ENCODE measurements at regions not wholly inside any gene's neighbourhood (a gene's known extent, or its start where the extent isn't known, plus 50 kb on each side); places are given as distances from the start of the nearest gene placed in this dataset.

GRCh38 chr6:27146706-27147505, 100.6 kb upstream of the PRSS16 start:
- Mint-ChIP-seq H3K27ac (no peak overlapping the region), H3K4me3 (no peak overlapping the region), H3K4me1 (peaks cover 15% of the 10 kb centered on the region), H3K36me3 (no peaks in the 10 kb centered on the region), H3K27me3 (ENCODE audit: low read depth) (no peaks in the 10 kb centered on the region), H3K9me3 (no peaks in the 10 kb centered on the region)
- TF ChIP-seq CTCF (IDR thresholded peaks at IDR 0.05; ENCODE audit: unreplicated experiment): no peak
- peak; percentile 43 to 79 for DNase-seq (ENCODE audit: low spot score in 2 of 2, unreplicated experiment in 2 of 2)

- Mint-ChIP-seq H3K4me3 (peak overlapping the region; percentile 13), H3K36me3 (no peaks in the 10 kb centered on the region), H3K27ac (peak overlapping the region; percentile 74), H3K4me1 (peaks cover 13% of the 10 kb centered on the region), H3K27me3 (ENCODE audit: low read depth) (no peaks in the 10 kb centered on the region), H3K9me3 (no peaks in the 10 kb centered on the region)
- no peak for DNase-seq (ENCODE audit: low spot score in 2 of 2, unreplicated experiment in 2 of 2)
- TF ChIP-seq CTCF (IDR thresholded peaks at IDR 0.05; ENCODE audit: unreplicated experiment): no peak
Measured at GRCh38 chr6:27148404-27148795, 99.1 kb upstream of the PRSS16 start.

- H3K27ac Mint-ChIP-seq: no peak overlapping the region
- no peaks in the 10 kb centered on the region for H3K27me3 Mint-ChIP-seq (ENCODE audit: low read depth)
- H3K9me3 Mint-ChIP-seq: no peaks in the 10 kb centered on the region
- H3K4me3 Mint-ChIP-seq: no peak overlapping the region
- H3K36me3 Mint-ChIP-seq: no peaks in the 10 kb centered on the region
- H3K4me1 Mint-ChIP-seq: peaks cover 8% of the 10 kb centered on the region
- TF ChIP-seq CTCF (IDR thresholded peaks at IDR 0.05; ENCODE audit: unreplicated experiment): no peak
- DNase-seq (ENCODE audit: low spot score in 2 of 2, unreplicated experiment in 2 of 2): no peak
Measured at GRCh38 chr6:27149150-27149549, 98.4 kb upstream of the PRSS16 start.

GRCh38 chr6:27154696-27155095, 92.8 kb upstream of the PRSS16 start:
- Mint-ChIP-seq H3K9me3 (no peaks in the 10 kb centered on the region), H3K27me3 (ENCODE audit: low read depth) (no peaks in the 10 kb centered on the region), H3K4me3 (no peak overlapping the region), H3K27ac (no peak overlapping the region), H3K36me3 (no peaks in the 10 kb centered on the region), H3K4me1 (peaks cover 10% of the 10 kb centered on the region)
- no peak for DNase-seq (ENCODE audit: low spot score in 2 of 2, unreplicated experiment in 2 of 2)
- TF ChIP-seq CTCF (IDR thresholded peaks at IDR 0.05; ENCODE audit: unreplicated experiment): no peak

GRCh38 chr6:27156874-27157458, 90.5 kb upstream of the PRSS16 start:
- Mint-ChIP-seq H3K27ac (peak overlapping the region; percentile 78), H3K9me3 (no peaks in the 10 kb centered on the region), H3K4me1 (peaks cover 10% of the 10 kb centered on the region), H3K4me3 (peak overlapping the region; percentile 83), H3K36me3 (no peaks in the 10 kb centered on the region), H3K27me3 (ENCODE audit: low read depth) (no peaks in the 10 kb centered on the region)
- no peak for TF ChIP-seq CTCF (IDR thresholded peaks at IDR 0.05; ENCODE audit: unreplicated experiment)
- DNase-seq (ENCODE audit: low spot score in 2 of 2, unreplicated experiment in 2 of 2): no peak
